GM18861 (cell line): ENCODE measurements at regions not wholly inside any gene's neighbourhood (a gene's known extent, or its start where the extent isn't known, plus 50 kb on each side); places are given as distances from the start of the nearest gene placed in this dataset.
A peak's percentile ranks its signal among the peaks of the same experiment; 100 is the strongest.
"Not testable (repeated sequence)": the region's sequence is repeated elsewhere in the genome, so short reads cannot be mapped to it uniquely, and the experiment has no call there.

Experiments used
- ATAC-seq: cut with Tn5 transposase; IDR thresholded peaks from one replicate; pipeline ENCODE4 v1.9.1; 2021; ENCODE audit not compliant: unreplicated experiment

- ATAC-seq: no peak
Observed at GRCh38 chr10:57706016-57706415, 561.7 kb downstream of the IPMK start.

- ATAC-seq: no peak
Observed at GRCh38 chr10:57699944-57700343, 567.8 kb downstream of the IPMK start.

GRCh38 chr10:57696641-57697040 lies 571.1 kb downstream of the IPMK start:
- ATAC-seq: no peak

- ATAC-seq: no peak
Observed at GRCh38 chr10:57694956-57695608, 572.6 kb downstream of the IPMK start.

- ATAC-seq: no peak
Observed at GRCh38 chr10:57692255-57692980, 575.3 kb downstream of the IPMK start.

GRCh38 chr10:57689596-57690297 lies 577.9 kb downstream of the IPMK start:
- ATAC-seq: no peak

- no peak for ATAC-seq
Observed at GRCh38 chr10:57679916-57680315, 587.8 kb downstream of the IPMK start.

- no peak for ATAC-seq
Observed at GRCh38 chr10:57675125-57675524, 592.6 kb downstream of the IPMK start.

GRCh38 chr10:57673446-57673960 lies 594.2 kb downstream of the IPMK start:
- ATAC-seq: no peak

GRCh38 chr10:57664815-57665214 lies 602.9 kb downstream of the IPMK start:
- no peak for ATAC-seq

GRCh38 chr10:57663401-57663800 lies 604.3 kb downstream of the IPMK start:
- ATAC-seq: no peak

- no peak for ATAC-seq
Observed at GRCh38 chr10:57661206-57661605, 606.5 kb downstream of the IPMK start.

GRCh38 chr10:57657164-57657765 lies 610.4 kb downstream of the IPMK start:
- ATAC-seq: peak; percentile 92

GRCh38 chr10:57654856-57655255 lies 612.8 kb downstream of the IPMK start:
- no peak for ATAC-seq

GRCh38 chr10:57645108-57645507 lies 622.6 kb downstream of the IPMK start:
- not testable (repeated sequence) for ATAC-seq

- ATAC-seq: no peak
Observed at GRCh38 chr10:57638411-57638810, 629.3 kb downstream of the IPMK start.

- ATAC-seq: peak; percentile 76
Observed at GRCh38 chr10:57628592-57629284, 639.0 kb downstream of the IPMK start.

- no peak for ATAC-seq
Observed at GRCh38 chr10:57627642-57628178, 640.0 kb downstream of the IPMK start.

GRCh38 chr10:57624856-57625592 lies 642.7 kb downstream of the IPMK start:
- no peak for ATAC-seq

- no peak for ATAC-seq
Observed at GRCh38 chr10:57624066-57624465, 643.6 kb downstream of the IPMK start.
